GM18511 (cell line): ENCODE measurements at regions not wholly inside any gene's neighbourhood (a gene's known extent, or its start where the extent isn't known, plus 50 kb on each side); places are given as distances from the start of the nearest gene placed in this dataset.
"Not testable (repeated sequence)": the region's sequence is repeated elsewhere in the genome, so short reads cannot be mapped to it uniquely, and the experiment has no call there.

ENCODE experiments used
- ATAC-seq: cut with Tn5 transposase; IDR thresholded peaks from one replicate; pipeline ENCODE4 v1.9.1; 2021; ENCODE audit warnings: mild to moderate bottlenecking, moderate library complexity; ENCODE audit not compliant: unreplicated experiment

DNA sequence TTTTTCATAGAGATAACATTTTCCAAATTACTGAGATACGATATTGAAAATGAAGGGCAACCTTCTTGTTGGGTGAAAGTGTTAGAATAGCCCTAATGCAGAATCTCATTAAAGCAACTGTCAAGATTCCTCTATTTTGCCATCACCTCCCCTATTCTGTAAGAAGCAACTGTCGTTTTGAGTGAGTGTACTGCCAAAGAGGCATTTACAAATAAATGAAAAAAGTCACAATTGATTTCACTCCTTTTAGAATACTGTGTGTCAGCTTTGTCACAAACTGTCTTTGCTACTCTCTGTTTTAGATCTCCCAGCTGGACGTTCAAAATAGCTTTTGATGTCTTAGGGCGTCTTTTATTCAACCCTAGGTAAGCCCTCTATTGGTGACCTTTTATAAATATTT is 322.8 kb upstream of the NAALADL2 start:
- no peak for ATAC-seq

DNA sequence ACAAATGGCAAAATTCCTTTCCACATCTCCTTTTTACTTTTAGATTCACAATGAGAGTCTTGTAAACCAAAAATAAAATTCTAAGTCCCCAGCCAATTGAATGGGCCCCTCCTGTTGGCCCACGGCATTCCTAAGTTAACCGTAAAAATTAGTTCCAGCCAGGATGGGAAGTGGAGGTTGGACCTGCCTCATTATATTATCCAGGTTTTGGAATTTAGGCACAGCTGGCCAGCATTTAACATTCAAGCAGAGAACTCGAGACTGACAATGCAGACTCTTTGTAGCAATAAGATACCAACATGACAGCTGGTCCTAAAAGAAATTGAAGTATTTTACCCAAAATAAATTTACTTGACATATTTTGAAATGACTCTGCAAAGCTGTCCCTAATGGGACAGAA is 321.0 kb upstream of the NAALADL2 start:
- no peak for ATAC-seq

DNA sequence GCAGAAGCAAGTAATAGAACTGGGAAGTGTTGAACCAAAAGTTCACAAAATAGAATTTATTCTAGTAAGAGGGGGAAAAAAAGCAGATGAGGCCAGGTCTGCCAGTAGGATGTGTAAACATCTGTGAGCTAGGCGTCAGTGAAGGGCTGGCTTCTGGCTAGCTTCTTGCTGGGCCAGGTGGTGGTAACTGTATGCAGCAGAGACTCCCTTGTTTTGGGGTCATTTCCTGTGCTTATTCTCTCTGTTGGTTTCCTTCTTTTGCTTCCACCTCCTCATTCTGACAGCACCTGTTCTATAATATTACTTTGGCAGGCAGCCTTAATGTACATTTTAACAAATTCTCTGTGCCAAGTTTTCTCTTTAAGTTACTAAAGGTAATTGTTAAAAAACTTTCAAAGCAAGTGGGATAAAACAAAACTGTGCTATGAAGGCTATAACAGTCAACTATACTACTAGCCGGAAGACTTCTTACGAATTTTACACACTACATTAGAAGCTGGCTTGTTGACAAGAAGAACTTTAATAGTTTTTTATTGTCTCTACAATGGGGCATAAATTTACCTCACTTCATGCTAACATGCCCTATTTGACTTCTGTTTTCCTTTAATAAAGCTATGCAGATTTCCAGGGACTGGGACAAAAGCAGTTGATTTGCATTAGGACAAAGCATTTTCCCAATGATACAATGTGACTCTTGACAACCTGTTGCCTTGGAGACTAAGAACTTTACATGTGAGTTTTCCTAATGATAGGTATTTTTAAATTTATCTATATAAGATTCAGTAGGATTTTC is 318.8 kb upstream of the NAALADL2 start:
- ATAC-seq: no peak

- ATAC-seq: no peak
Measured at GRCh38 chr3:174541708-174542315, 317.3 kb upstream of the NAALADL2 start.

DNA sequence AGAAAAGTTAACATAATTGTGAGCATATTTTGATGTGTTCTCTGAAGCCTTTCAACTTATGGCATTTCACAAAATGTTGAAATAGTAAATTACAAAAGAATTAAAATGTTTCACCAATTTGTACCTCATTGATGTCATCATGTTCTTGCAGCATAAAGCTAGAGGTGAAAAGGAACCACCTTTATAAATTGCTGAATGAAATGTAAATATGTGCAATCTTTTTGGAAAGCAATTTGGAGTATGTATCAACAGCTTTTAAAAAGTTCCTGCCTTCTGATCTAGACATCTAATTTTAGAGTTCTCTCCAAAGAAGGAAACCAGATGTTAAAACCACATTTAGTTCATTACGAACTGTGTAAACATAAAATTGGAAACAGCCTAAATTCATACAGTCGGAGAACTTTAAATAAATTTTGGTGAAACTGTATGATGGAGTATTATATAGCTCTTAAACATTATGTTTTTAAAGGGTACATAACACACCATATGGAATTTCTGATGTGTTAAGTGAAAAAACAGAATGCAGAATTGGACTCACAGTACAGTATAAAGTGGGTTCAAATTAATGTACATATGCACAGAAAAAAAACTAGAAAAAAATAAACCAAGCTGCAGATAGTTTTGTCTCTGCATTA is 311.2 kb upstream of the NAALADL2 start:
- ATAC-seq: no peak

DNA sequence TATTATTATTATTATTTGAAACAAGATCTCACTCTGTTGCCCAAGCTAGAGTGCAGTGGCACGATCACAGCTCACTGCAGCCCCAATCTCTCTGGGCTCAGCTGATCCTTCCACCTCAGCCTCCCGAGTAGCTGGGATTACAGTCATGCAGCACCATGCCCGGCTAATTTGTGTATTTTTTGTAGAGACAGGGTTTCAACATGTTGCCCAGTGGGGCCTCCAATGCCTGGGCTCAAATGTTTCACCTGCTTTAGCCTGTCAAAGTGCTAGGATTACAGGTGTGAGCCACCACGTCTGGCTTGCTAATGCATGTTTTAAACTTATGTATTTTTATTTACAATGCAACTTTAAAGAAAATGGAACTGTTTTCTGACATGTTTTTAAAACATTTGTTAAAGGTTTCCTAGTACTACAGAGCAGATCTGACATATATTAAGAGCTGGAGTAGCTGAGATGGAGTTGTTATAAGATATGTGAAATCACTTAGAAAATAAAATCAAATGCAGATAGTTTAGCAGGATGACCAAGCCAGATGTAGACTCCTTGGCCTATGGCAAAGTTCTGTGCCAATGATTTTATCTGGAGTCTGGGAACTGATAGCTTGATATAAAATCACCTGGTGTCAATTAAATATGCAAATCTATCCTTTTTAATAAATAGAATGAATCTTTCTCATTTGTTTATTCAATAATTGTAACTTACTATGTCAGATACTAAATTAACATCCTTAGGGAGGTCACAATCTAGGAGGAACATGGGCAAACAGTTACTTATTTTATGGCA is 310.1 kb upstream of the NAALADL2 start:
- ATAC-seq: no peak

- no peak for ATAC-seq
Measured at GRCh38 chr3:174581558-174581957, 277.6 kb upstream of the NAALADL2 start.

DNA sequence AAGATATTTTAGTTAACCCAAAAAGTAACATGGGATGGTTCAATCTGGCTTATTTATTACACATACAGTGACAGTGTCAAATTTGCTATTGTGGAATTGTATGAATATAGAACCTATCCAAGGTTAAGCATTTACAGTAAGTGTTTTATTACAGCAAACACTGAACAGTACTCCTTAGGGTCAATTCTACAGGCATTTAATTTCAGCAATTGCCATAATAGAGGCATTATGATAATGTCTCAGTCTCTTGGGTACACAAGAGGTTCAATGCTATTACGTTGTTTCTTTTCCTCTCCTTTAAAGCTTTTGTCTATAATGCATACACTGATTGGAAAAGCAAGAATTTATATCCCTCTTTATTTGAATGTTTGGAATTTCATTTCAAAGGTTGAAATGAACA is 275.7 kb upstream of the NAALADL2 start:
- ATAC-seq: no peak

DNA sequence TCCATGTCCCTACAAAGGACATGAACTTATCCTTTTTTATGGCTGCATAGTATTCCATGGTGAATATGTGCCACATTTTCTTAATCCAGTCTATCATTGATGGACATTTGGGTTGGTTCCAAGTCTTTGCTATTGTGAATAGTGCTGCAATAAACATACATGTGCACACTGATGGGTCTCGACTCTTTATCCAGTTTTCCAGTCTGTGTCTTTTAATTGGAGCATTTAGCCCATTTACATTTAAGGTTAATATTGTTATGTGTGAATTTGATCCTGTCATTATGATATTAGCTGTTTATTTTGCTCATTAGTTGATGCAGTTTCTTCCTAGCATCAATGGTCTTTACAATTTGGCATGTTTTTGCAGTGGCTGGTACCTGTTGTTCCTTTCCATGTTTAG is 272.0 kb upstream of the NAALADL2 start:
- not testable (repeated sequence) for ATAC-seq

GRCh38 chr3:174596447-174596982 is 262.6 kb upstream of the NAALADL2 start:
- ATAC-seq: no peak

- no peak for ATAC-seq
Measured at GRCh38 chr3:174598885-174599439, 260.2 kb upstream of the NAALADL2 start.

- no peak for ATAC-seq
Measured at GRCh38 chr3:174613173-174613572, 246.0 kb upstream of the NAALADL2 start.

GRCh38 chr3:174614036-174614435 is 245.1 kb upstream of the NAALADL2 start:
- ATAC-seq: no peak

GRCh38 chr3:174618368-174619080 is 240.6 kb upstream of the NAALADL2 start:
- ATAC-seq: no peak

GRCh38 chr3:174619239-174619638 is 239.9 kb upstream of the NAALADL2 start:
- ATAC-seq: no peak

- ATAC-seq: no peak
Measured at GRCh38 chr3:174620138-174620537, 239.0 kb upstream of the NAALADL2 start.

DNA sequence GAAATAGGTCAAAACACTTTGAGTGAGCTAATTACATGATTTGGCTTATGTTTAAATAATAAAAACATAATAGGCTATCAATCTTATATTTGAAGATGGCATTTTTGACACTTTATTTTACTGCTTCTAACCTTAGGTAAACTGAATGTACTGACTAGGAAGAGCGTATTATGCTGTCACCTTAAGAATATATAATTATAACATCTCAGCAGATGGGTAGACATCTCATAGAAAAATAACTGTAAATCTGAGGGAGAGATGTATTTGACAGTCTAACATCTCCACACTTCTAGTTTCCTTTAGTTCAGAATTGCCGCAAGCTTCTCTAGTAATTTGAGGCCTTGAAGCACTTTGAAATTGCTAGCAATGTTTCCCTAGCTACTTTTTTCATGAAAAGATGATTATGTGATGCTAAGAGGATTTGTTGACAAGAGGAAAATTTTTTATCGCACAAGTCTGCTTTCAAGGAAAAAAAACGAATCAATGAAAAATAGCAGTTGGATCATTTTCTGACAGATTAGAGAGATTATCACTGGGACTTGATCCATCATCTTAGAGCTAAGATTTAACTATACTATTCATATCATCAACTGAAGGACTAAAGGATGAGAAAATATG is 238.2 kb upstream of the NAALADL2 start:
- no peak for ATAC-seq

DNA sequence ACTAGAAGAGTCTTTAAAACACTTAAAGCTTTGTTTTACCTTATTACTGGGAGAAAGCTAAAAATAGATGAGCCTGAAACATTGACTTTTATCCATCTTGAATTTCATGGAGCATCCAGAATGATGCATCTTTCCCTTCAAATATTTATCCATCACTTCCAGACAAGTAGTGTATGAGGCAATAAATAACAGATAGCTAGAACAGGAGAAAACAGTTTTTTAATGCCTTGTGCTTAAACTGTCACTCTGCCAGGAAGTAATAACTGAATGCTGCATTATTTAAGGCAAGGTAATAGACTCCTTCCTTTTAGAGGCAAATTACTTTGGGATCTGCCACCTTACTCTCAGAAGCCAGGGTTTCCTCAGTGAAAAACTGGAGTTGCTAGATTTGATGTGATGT is 225.8 kb upstream of the NAALADL2 start:
- no peak for ATAC-seq

GRCh38 chr3:174636451-174636850 is 222.7 kb upstream of the NAALADL2 start:
- ATAC-seq: no peak

- no peak for ATAC-seq
Measured at GRCh38 chr3:174639406-174639805, 219.7 kb upstream of the NAALADL2 start.
